Ishikawa (cell line): ENCODE measurements at regions not wholly inside any gene's neighbourhood (a gene's known extent, or its start where the extent isn't known, plus 50 kb on each side); places are given as distances from the start of the nearest gene placed in this dataset.

Experiments used
- CEBPB ChIP-seq: IDR thresholded peaks from 2 replicates; pipeline ENCODE4 v1.6.1; 2012
- CREB1 ChIP-seq: IDR thresholded peaks from 2 replicates; pipeline ENCODE4 v1.6.1; 2012; ENCODE audit warnings: low read depth
- EGR1 ChIP-seq: IDR thresholded peaks from 2 replicates; pipeline ENCODE4 v1.6.1; 2012
- EP300 ChIP-seq: IDR thresholded peaks from 2 replicates; pipeline ENCODE4 v1.6.1; 2012; ENCODE audit warnings: borderline replicate concordance
- TCF12 ChIP-seq: IDR thresholded peaks from 2 replicates; pipeline ENCODE4 v1.6.1; 2012; ENCODE audit warnings: low read depth
- TEAD4 ChIP-seq: IDR thresholded peaks from 2 replicates; pipeline ENCODE4 v1.6.1; 2012
- TF ChIP-seq, protein P1 (sequence below): IDR thresholded peaks from 2 replicates; pipeline ENCODE4 v1.6.1; 2012; ENCODE audit warnings: low read depth, mild to moderate bottlenecking

DNA sequence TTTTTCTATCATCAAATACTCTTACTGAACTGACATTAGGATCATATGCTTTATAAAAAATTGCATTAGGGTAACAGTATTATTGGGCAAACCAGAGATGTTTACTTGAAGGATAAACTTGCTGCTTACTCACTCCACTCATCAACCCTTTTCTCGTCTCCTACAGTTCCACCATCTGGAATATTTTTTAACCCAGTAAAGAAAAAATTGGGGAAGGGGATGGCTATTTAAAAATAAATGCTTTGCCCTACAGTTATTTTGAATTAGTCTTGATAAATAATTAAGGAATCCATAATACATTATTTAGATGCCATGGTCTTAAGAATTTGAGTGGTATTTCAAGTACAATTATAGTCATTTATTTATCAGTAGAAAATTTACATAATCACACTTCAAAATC, 225.8 kb downstream of the MEF2C start:
- TF ChIP-seq TEAD4 (no peak), CEBPB (no peak), CREB1 (no peak), EGR1 (no peak), TCF12 (no peak), EP300 (no peak)
- TF ChIP-seq, protein P1, sequence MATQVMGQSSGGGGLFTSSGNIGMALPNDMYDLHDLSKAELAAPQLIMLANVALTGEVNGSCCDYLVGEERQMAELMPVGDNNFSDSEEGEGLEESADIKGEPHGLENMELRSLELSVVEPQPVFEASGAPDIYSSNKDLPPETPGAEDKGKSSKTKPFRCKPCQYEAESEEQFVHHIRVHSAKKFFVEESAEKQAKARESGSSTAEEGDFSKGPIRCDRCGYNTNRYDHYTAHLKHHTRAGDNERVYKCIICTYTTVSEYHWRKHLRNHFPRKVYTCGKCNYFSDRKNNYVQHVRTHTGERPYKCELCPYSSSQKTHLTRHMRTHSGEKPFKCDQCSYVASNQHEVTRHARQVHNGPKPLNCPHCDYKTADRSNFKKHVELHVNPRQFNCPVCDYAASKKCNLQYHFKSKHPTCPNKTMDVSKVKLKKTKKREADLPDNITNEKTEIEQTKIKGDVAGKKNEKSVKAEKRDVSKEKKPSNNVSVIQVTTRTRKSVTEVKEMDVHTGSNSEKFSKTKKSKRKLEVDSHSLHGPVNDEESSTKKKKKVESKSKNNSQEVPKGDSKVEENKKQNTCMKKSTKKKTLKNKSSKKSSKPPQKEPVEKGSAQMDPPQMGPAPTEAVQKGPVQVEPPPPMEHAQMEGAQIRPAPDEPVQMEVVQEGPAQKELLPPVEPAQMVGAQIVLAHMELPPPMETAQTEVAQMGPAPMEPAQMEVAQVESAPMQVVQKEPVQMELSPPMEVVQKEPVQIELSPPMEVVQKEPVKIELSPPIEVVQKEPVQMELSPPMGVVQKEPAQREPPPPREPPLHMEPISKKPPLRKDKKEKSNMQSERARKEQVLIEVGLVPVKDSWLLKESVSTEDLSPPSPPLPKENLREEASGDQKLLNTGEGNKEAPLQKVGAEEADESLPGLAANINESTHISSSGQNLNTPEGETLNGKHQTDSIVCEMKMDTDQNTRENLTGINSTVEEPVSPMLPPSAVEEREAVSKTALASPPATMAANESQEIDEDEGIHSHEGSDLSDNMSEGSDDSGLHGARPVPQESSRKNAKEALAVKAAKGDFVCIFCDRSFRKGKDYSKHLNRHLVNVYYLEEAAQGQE, result no peak
